Gastrocnemius medialis (tissue), 4 donors: ENCODE measurements at regions not wholly inside any gene's neighbourhood (a gene's known extent, or its start where the extent isn't known, plus 50 kb on each side); places are given as distances from the start of the nearest gene placed in this dataset.

Experiments used
- ATAC-seq, 2 donors: fragments of 150-250 bp; one replicate each; pipeline ENCODE4 v1.9.1; 2016
- DNase-seq, 2 donors: peaks; one replicate each; pipeline ENCODE4 v3.0.0-alpha.2; 2019
- H3K27ac ChIP-seq, 4 donors: fragments of 200-600 bp; sonication (generic); 1 replicate in 1 of 4; 2 replicates in 3 of 4; pipeline ENCODE4 v1.5.1; 2016 to 2018; ENCODE audit warnings: mild to moderate bottlenecking in 2 of 4, moderate library complexity in 1 of 4
- H3K27me3 ChIP-seq, 3 donors: fragments of 200-600 bp; sonication (generic) in 2 of 3; 1 replicate in 1 of 3; 2 replicates in 2 of 3; pipeline versions ENCODE4 v1.5.1 to v1.6.0; 2016 to 2019; ENCODE audit warnings: mild to moderate bottlenecking in 1 of 3, moderate library complexity in 1 of 3
- H3K36me3 ChIP-seq, 2 donors: fragments of 200-600 bp; sonication (generic) in 1 of 2; one replicate each; pipeline ENCODE4 v1.5.1; 2017 to 2018
- H3K4me1 ChIP-seq, 2 donors: fragments of 200-600 bp; sonication (generic) in 1 of 2; one replicate each; pipeline ENCODE4 v1.5.1; 2016 to 2017; ENCODE audit warnings: mild to moderate bottlenecking in 2 of 2
- H3K4me3 ChIP-seq, 4 donors: fragments of 200-600 bp; sonication (generic) in 3 of 4; 1 replicate in 1 of 4; 2 replicates in 3 of 4; pipeline ENCODE4 v1.5.1; 2016 to 2019; ENCODE audit warnings: mild to moderate bottlenecking in 2 of 4
- H3K9me3 ChIP-seq, 3 donors: fragments of 200-600 bp; sonication (generic) in 2 of 3; 1 replicate in 1 of 3; 2 replicates in 2 of 3; pipeline ENCODE4 v1.5.1; 2016 to 2019
- POLR2A ChIP-seq, 2 donors: fragments of 450-650 bp; IDR thresholded peaks; one replicate each; pipeline ENCODE4 v1.6.1; 2017; ENCODE audit warnings: antibody characterized with exemption in 2 of 2, mild to moderate bottlenecking in 2 of 2, moderate library complexity in 2 of 2
- in situ Hi-C, 4 donors: fragments of 200-750 bp; cut with MboI; loops; one replicate each; pipeline versions ENCODE4 v1.15.0 to v1.8.0; 2017; ENCODE audit warnings: low sequenced_read_pairs in 4 of 4
- intact Hi-C: fragments of 100-400 bp; cut with DNase I; formaldehyde crosslinking; loops from one replicate; pipeline ENCODE4 v1.15.1; 2023; ENCODE audit warnings: low total_unique reads
- TF ChIP-seq, protein P1 (sequence below), 5 experiments: fragments of 450-650 bp in 3 of 5; fragments of 200-600 bp in 2 of 5; sonication (generic) in 2 of 5; IDR thresholded peaks in 4 of 5; conservative IDR thresholded peaks in 1 of 5; 1 replicate in 4 of 5; 2 replicates in 1 of 5; pipeline ENCODE4 v1.5.1; 2016 to 2019; ENCODE audit warnings: antibody characterized with exemption in 5 of 5, mild to moderate bottlenecking in 3 of 5, moderate library complexity in 3 of 5

GRCh38 chr19:31104451-31104850 lies 244.8 kb downstream of the TSHZ3 start:
- Histone ChIP-seq H3K27me3 (no peaks in the 10 kb centered on the region), H3K9me3 (no peaks in the 10 kb centered on the region), H3K4me3 (no peak overlapping the region), H3K4me1 (no peaks in the 10 kb centered on the region), H3K36me3 (no peaks in the 10 kb centered on the region), H3K27ac (no peak overlapping the region)
- ATAC-seq (no peak), DNase-seq (no peak)
- in situ Hi-C loops (no loop called here), intact Hi-C loops (no loop called here)
- no peak for TF ChIP-seq POLR2A (IDR thresholded peaks at IDR 0.05)
- TF ChIP-seq, protein P1, sequence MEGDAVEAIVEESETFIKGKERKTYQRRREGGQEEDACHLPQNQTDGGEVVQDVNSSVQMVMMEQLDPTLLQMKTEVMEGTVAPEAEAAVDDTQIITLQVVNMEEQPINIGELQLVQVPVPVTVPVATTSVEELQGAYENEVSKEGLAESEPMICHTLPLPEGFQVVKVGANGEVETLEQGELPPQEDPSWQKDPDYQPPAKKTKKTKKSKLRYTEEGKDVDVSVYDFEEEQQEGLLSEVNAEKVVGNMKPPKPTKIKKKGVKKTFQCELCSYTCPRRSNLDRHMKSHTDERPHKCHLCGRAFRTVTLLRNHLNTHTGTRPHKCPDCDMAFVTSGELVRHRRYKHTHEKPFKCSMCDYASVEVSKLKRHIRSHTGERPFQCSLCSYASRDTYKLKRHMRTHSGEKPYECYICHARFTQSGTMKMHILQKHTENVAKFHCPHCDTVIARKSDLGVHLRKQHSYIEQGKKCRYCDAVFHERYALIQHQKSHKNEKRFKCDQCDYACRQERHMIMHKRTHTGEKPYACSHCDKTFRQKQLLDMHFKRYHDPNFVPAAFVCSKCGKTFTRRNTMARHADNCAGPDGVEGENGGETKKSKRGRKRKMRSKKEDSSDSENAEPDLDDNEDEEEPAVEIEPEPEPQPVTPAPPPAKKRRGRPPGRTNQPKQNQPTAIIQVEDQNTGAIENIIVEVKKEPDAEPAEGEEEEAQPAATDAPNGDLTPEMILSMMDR (IDR thresholded peaks at IDR 0.05 in 4 of 5, conservative IDR thresholded peaks at IDR 0.05 in 1 of 5): no peak

DNA sequence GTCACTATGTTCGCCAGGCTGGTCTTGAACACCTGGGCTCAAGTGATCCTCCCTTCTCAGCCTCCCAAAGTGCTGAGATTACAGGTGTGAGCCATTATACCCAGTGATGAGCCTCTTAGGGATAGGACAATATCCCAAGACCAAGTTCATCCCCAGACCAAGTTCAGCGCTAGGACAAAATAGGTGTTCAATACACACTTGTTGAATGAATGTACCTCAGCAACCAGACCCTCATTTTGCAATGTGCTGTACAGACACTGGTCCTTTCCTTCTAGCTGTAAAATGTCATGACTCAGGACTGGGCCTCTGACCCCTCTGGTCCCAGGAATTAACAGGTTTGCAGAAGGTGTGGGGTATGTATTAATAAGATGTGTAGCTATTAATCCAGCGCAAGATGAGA lies 246.0 kb downstream of the TSHZ3 start:
- in situ Hi-C loops: no loop called here
- H3K36me3 ChIP-seq: no peaks in the 10 kb centered on the region
- H3K9me3 ChIP-seq: no peaks in the 10 kb centered on the region
- H3K27me3 ChIP-seq: no peaks in the 10 kb centered on the region
- no peak overlapping the region for H3K27ac ChIP-seq
- ATAC-seq (no peak), DNase-seq (no peak)
- no peaks in the 10 kb centered on the region for H3K4me1 ChIP-seq
- TF ChIP-seq, protein P1 (IDR thresholded peaks at IDR 0.05 in 4 of 5, conservative IDR thresholded peaks at IDR 0.05 in 1 of 5): no peak
- no peak for TF ChIP-seq POLR2A (IDR thresholded peaks at IDR 0.05)
- no peak overlapping the region for H3K4me3 ChIP-seq
- intact Hi-C loops: no loop called here

GRCh38 chr19:31102674-31103073 lies 246.6 kb downstream of the TSHZ3 start:
- no peak overlapping the region for H3K27ac ChIP-seq
- no peaks in the 10 kb centered on the region for H3K4me1 ChIP-seq
- no peak overlapping the region for H3K4me3 ChIP-seq
- no peaks in the 10 kb centered on the region for H3K27me3 ChIP-seq
- no peak for TF ChIP-seq POLR2A (IDR thresholded peaks at IDR 0.05)
- TF ChIP-seq, protein P1 (IDR thresholded peaks at IDR 0.05 in 4 of 5, conservative IDR thresholded peaks at IDR 0.05 in 1 of 5): no peak
- in situ Hi-C loops (no loop called here), intact Hi-C loops (no loop called here)
- ATAC-seq: no peak
- no peak for DNase-seq
- H3K9me3 ChIP-seq: no peaks in the 10 kb centered on the region
- H3K36me3 ChIP-seq: no peaks in the 10 kb centered on the region

DNA sequence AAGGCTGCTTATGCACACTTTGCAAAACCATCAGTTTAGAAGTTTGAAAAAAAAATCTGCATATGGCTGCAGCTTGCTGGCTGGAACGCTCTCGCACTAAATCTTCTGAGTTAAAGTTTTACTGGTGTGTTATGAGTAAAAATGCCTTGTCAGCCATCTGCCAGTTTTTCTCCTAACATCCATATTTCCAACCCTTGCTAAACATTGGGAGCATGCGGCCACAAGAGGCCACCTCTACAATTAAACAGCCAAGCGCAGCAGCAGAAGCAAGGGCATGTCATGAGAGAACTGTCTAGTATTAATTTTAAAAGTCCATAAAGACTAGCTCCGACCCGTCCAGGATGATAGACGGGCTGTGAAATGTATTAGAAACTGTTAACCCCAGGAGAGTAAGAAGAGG lies 248.3 kb downstream of the TSHZ3 start:
- Histone ChIP-seq H3K4me3 (no peak overlapping the region), H3K27me3 (no peaks in the 10 kb centered on the region), H3K36me3 (no peaks in the 10 kb centered on the region), H3K27ac (no peak overlapping the region), H3K9me3 (no peaks in the 10 kb centered on the region), H3K4me1 (no peaks in the 10 kb centered on the region)
- intact Hi-C loops: no loop called here
- TF ChIP-seq POLR2A (IDR thresholded peaks at IDR 0.05): no peak
- TF ChIP-seq, protein P1 (IDR thresholded peaks at IDR 0.05 in 4 of 5, conservative IDR thresholded peaks at IDR 0.05 in 1 of 5): no peak
- DNase-seq: no peak
- ATAC-seq: no peak
- in situ Hi-C loops: no loop called here

DNA sequence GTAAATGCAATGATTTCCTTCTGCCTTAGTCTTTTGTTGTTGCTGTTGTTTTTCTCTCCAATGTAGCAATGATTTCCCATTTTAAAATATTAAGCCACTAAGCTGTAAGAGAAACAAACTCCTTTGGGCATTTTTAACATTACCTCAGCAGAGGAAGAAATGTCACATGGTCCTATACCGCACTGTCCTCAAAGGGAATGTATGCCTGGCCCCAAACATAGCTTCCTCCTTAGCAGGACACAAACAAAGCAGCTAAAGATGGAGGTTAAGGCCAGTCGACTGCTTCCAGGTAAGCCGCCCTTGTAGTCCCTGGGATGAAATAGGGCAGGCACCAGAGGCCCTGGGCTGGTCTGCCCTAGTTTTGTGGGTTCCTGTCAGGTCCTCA lies 249.0 kb downstream of the TSHZ3 start:
- no peaks in the 10 kb centered on the region for H3K4me1 ChIP-seq
- intact Hi-C loops: no loop called here
- TF ChIP-seq, protein P1 (IDR thresholded peaks at IDR 0.05 in 4 of 5, conservative IDR thresholded peaks at IDR 0.05 in 1 of 5): no peak
- TF ChIP-seq POLR2A (IDR thresholded peaks at IDR 0.05): no peak
- no peak overlapping the region for H3K27ac ChIP-seq
- no peak overlapping the region for H3K4me3 ChIP-seq
- no peak for DNase-seq
- ATAC-seq: no peak
- H3K36me3 ChIP-seq: no peaks in the 10 kb centered on the region
- H3K27me3 ChIP-seq: no peaks in the 10 kb centered on the region
- H3K9me3 ChIP-seq: no peaks in the 10 kb centered on the region
- in situ Hi-C loops: no loop called here
